NCI-H82 treated with DMSO at 0.1 percent for 48 hours (cell line): ENCODE measurements at regions not wholly inside any gene's neighbourhood (a gene's known extent, or its start where the extent isn't known, plus 50 kb on each side); places are given as distances from the start of the nearest gene placed in this dataset.

ENCODE experiments used
- DNase-seq: peaks from one replicate; lab custom pipeline; 2025; ENCODE audit not compliant: unreplicated experiment; lab: John Stamatoyannopoulos, UW

GRCh38 chr7:81374641-81375040 is 395.2 kb downstream of the HGF start:
- peak; percentile 32 for DNase-seq

- DNase-seq = no peak
Observed at GRCh38 chr7:81370822-81371221, 399.0 kb downstream of the HGF start.

DNA sequence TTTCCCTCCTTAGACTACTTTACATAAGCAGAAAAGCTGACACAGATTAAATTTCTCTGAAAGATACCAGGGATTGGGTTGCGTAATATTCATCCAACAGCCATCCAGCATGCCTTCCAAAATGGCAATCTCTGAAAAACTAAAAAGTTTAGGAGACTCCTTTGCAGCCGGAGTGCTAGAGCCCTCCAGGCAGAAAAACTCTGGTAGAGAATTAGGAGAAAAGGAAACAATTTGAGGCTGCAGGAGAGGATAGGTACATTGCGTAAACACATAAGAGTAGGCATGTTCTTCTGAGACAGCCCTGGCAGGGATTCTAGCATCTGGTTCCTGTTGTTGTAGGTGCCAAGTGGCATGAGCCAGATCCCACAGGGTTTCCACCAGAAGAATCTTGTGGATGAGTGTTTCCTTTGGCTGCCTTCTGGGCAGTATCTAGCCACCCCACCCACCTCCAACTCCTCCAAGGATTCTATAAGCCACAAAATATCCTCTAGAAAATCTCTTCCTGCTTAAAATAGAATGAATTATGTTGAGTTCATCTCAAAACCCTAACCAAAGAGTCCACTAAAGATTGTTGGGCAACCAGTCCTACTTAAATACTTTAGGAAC is 402.4 kb downstream of the HGF start:
- DNase-seq = no peak

DNA sequence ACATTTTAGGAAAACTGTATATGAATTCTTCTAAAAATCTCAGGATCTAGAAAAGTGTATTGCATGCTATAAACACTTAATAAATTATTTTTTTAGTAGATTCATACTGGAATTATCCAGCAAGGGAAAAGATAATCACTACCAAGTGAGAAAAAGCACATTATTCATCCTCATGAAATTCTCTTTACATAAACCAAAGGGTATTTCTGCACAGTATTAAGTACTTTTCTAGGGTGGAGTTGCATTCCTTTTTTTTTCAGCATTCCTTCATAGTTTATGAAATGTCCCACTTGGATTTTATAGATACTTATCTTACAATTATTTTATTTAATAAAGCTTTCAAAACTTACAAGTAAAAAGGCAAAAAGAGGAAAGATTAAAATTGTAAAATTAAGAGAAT is 403.3 kb downstream of the HGF start:
- no peak for DNase-seq

GRCh38 chr7:81361769-81362312 is 408.0 kb downstream of the HGF start:
- no peak for DNase-seq

- DNase-seq = no peak
Observed at GRCh38 chr7:81355911-81356310, 413.9 kb downstream of the HGF start.

DNA sequence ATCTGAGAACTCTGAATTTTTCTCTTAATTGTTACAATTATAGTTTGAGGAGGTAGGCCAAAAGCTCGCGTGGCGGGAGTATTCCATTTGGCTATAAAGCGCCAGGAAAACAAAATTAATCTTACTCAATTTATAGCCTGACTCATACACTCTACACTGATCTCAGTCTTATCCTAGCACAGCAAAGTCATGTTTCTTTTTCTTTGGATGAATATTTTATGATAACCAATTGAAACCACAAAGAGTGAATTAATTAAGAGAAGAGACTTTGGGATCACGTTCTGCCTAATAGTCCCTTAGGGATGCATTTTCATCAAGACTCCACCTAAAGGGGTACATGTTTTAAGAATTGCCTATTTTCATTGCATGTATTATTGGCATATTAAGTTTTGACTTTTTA is 420.8 kb downstream of the HGF start:
- DNase-seq = no peak

DNA sequence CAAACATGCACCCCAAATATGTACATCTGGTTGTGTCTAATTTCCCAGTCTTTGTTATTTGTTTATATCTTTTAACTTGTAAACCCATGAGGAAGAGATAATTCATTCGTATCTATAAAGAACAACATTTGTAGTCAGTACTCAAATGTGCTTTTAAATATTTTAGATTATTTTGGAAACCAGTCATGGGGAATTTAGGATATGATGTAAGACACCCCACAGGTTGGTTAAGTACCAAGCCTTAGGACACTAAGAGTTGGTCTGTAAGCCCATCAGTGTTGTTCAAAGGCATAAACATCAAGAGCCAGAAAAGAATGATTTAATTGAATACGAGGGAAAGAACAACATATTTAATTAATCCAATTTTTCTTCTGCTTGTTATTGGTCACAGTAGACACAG is 421.1 kb upstream of the SEMA3C start:
- DNase-seq = no peak

- peak; percentile 35 for DNase-seq
Observed at GRCh38 chr7:81333536-81333935, 414.7 kb upstream of the SEMA3C start.

DNA sequence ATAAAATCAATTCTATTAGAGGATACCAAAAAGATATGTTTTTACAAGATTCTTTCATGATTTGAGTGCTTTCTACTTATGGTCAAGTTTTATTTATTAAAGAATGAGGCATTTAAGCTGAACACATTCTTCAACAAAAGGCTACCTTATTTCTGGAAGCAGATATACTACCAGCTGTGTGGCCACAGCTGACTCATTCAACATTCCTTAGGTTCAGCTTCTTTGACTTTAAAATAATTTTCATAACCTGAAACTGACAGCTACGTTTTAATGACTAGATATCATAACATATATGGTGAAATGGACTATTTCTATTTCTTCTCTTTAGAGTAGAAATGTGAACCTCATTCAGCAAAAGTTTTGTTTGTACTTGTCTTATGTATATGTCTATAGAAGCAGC is 414.2 kb upstream of the SEMA3C start:
- DNase-seq = no peak

DNA sequence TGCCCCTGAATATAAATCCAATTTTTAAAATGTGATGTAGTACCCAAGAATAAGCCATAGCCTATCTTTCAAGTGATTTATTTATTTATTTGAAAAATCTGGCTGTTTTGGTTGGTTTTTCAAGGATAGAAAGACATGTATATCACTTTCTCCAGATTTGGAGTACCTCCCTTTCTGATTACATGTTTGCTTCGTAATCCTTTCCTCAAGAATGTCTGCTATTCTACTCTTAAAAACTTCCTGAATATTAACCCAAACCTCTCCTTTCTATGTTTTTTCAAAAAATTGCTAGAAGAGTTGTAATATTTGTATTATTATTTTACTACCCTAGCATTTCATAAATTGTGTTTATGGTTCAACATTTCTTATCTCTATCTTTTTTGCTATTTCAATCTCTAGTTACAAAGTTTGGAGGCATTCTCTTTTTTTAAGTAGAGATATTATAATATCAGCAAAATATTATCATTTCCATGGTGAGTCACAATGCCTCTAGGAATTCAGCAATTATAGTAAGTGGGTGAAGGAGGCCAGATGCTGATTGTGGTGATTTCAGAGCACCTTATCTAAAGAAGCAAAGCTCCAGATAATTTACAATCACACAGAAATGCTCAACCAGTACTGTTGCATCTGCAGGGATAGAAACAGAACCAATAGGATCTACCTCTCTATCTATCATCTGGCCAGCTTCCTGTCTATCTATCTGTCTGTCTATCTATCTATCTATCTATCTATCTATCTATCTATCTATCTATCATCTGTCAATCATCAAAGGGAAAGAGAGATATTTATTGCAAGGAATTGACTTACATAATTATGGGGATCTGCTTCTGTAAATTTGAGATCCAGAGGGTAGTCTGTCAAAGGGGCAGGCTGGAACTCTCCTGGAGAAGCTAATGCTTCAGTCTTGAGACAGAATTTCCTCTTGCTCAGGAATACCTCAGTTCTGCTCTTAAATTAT is 412.5 kb upstream of the SEMA3C start:
- no peak for DNase-seq

DNA sequence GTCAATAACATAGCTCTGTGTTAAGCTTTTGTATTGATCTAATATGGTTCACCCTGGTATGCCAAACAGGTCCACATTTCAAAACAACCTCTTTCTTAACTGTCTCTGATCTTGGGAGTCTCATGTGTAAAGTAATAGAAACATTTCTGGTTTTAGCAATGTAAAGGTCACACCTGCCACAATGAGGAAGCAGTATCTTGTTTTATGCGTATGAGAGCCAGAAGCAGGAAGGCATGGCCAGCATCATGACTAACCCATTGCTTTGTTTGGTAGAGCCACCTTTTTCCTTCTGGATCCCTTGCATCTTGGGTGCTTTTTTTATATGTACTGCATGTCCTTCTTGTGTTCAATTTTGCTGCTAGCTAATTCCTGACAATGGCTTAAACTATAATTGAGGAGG is 411.3 kb upstream of the SEMA3C start:
- no peak for DNase-seq

DNA sequence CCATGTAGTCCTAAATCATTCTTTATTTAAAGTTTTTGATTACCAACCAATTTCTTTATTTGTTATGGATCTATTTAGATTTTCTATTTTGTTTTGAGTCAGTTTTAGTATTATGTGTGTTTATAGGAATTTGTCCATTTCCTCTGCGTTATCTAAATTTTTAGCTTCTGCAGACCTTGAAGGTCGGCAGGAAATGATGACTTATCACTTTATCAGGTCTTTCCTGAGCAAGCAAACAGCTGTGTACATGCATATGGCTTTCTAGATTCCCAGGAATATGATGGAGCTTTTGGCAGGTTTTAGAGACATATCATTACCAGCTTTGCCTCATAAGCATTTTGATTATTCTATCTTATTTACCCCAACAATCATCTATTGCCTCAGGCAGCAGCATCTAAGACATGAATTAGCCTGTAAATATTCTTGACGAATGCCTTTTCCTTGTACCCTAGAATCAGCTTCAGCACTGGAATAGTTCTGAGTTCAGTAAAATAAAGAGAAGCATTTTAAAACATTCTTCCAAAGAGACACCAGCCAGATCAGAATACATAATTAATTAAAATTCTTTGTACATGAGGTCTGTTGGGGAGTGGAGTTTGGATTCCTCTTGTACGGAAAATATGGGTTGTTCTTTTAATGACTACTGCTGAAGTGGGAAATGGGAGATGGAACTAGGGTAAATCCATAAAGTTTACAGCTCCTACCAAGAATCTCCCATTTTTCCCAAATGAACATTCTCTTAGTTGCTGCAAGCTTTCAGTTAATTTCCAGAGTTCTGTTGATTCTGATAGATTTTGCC is 408.8 kb upstream of the SEMA3C start:
- no peak for DNase-seq

DNA sequence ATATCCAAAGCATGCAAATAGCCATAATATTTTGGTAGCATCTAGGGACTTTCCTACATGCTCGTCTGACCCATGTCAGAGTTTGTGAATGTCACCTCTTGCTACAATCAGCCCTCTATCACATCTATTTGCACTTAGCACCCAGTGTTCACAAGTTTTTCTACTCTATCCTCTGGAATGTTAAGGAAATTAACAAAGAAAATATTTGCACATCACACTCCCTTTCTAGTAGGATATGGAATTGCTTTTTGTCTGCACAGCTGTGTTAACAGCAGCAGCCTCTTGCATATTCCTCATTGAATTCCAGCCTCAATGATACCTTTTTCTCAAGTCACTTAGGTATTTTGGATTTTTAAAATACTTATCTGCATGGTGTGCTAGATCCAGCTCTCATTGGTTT is 403.1 kb upstream of the SEMA3C start:
- DNase-seq = no peak

- no peak for DNase-seq
Observed at GRCh38 chr7:81317741-81318140, 398.9 kb upstream of the SEMA3C start.

DNA sequence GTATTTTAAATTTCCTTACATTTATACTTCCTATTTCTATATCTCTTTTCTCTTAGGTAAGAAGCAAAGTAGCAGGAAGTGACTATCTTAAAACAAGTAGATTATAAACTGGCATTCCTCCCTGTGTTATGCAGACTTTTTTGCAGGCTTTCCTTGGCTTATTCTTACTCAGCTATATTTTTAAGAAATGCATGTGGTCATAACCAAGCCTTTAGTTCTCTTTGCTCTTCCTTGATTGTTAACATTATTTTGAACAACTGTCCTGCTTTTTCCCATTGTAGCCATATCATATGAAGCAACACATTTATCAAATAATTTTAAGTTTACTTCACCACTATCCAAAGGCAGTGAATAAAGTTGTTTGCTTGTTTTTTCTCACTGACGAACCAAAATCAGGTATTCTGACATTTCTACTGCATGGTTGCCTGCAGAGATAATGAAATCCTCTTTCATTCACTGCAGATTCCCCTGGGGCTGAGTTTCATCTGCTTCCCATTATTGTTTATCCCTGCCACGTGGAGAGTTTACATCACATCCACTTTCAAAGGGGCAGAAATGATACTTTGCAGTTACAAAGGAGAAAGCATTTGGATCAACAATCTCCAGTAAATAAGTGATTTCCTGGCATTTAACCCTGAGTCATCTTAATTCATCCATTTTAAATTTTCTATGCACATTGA is 389.9 kb upstream of the SEMA3C start:
- no peak for DNase-seq

GRCh38 chr7:81301815-81302214 is 383.0 kb upstream of the SEMA3C start:
- DNase-seq = no peak

DNA sequence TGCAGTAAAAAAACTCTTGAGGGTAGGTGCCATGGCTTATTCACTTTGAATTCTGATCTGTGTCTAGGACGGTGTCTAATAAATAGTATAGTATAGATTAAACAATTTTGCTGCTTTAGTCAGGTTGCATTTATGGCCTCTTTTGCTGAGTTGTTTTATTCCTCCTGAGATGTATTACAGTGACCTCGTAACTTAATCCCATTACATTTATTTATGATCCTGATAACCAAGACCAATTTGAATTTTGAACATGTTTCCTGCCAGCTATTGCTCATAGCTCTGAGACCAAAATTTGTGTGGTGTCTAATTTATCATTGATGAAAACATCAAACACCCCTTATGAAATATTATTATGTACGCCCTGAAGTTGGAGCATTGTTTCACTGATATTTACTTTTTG is 381.9 kb upstream of the SEMA3C start:
- DNase-seq = no peak

DNA sequence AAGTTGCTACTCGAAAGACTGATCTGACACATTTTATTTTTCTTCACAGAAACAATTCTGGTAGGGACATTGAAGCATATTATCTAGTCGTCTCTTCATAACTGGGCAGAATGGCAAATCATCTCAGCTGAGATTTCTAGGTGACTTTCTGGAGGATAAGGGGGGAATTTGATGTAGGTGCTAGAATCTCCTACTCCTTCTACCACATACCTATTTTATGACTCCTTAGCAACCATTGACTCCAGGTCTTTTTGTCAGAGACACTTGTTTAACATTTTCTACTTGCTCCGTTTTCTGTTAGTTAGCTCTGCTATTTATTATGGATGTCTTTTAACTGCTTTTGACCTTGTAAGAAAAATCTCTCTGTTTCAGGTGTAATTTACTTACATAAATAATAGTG is 380.9 kb upstream of the SEMA3C start:
- no peak for DNase-seq

GRCh38 chr7:81298951-81299666 is 380.3 kb upstream of the SEMA3C start:
- DNase-seq = no peak
